T-cell (primary cell): ENCODE measurements at regions not wholly inside any gene's neighbourhood (a gene's known extent, or its start where the extent isn't known, plus 50 kb on each side); places are given as distances from the start of the nearest gene placed in this dataset.

ENCODE experiments used
- ATAC-seq, 4 experiments: fragments of 200-7000 bp in 3 of 4; fragments of 150-1000 bp in 1 of 4; cut with Tn5 transposase; replicated peaks in 1 of 4; 1 replicate in 3 of 4; 2 replicates in 1 of 4; pipeline ENCODE4 v1.10.0; 2021; ENCODE audit warnings: moderate library complexity in 3 of 4, mild to moderate bottlenecking in 2 of 4, moderate number of reproducible peaks in 1 of 4
- CTCF ChIA-PET, 2 donors: fragments of 300-600 bp; sonication (Branson Sonifier 250); formaldehyde crosslinking; loops; one replicate each; lab custom pipeline; 2022; ENCODE audit warnings: antibody characterized with exemption in 2 of 2; lab: Charles Lee
- POLR2A ChIA-PET, 2 donors: fragments of 300-600 bp; sonication (Branson Sonifier 250); formaldehyde crosslinking; loops; one replicate each; lab custom pipeline; 2022; ENCODE audit warnings: antibody characterized with exemption in 2 of 2; lab: Charles Lee
- DNase-seq, 35 experiments: peaks; one replicate each; pipeline versions ENCODE4 v3.0.0 to v3.0.0-alpha.2; 2013 to 2023
- H3K27ac ChIP-seq: one replicate; pipeline ENCODE4 v1.5.1; 2013; ENCODE audit warnings: low read length
- H3K27me3 ChIP-seq, 2 experiments: replicated peaks in 1 of 2; 1 replicate in 1 of 2; 2 replicates in 1 of 2; pipeline versions ENCODE4 v1.6.1 to v1.7.0; 2013; ENCODE audit warnings: low read length in 1 of 2, mixed read lengths in 1 of 2; ENCODE audit not compliant: control insufficient read depth in 2 of 2, insufficient read depth in 2 of 2; ENCODE audit errors: extremely low read depth in 1 of 2
- H3K36me3 ChIP-seq, 2 donors: 1 replicate in 1 of 2; 2 replicates in 1 of 2; pipeline versions ENCODE4 v1.6.1 to v1.7.0; 2013; ENCODE audit warnings: low read length in 1 of 2; ENCODE audit not compliant: control insufficient read depth in 2 of 2, insufficient read depth in 1 of 2; ENCODE audit errors: extremely low read depth in 1 of 2
- H3K4me1 ChIP-seq, 2 experiments: 1 replicate in 1 of 2; 2 replicates in 1 of 2; pipeline versions ENCODE4 v1.6.1 to v1.7.0; 2013; ENCODE audit warnings: low read length in 2 of 2, mixed read lengths in 1 of 2; ENCODE audit not compliant: insufficient read depth in 2 of 2, control insufficient read depth in 1 of 2; ENCODE audit errors: extremely low read depth in 1 of 2
- H3K4me3 ChIP-seq, 2 donors: 1 replicate in 1 of 2; 2 replicates in 1 of 2; pipeline versions ENCODE4 v1.5.1 to v1.7.0; 2013; ENCODE audit warnings: mild to moderate bottlenecking in 2 of 2, low read length in 1 of 2, moderate library complexity in 1 of 2; ENCODE audit not compliant: control insufficient read depth in 1 of 2; ENCODE audit errors: extremely low read depth in 1 of 2
- H3K9me3 ChIP-seq: 2 replicates; pipeline ENCODE4 v1.7.0; 2013
- H3K27ac Mint-ChIP-seq, 2 donors: one replicate each; pipeline ENCODE4 v1.8.0; 2020 to 2021; ENCODE audit warnings: mild to moderate bottlenecking in 2 of 2, mixed read lengths in 2 of 2
- H3K27me3 Mint-ChIP-seq, 2 donors: one replicate each; pipeline ENCODE4 v1.8.0; 2021 to 2022; ENCODE audit warnings: mixed read lengths in 2 of 2
- H3K36me3 Mint-ChIP-seq: one replicate; pipeline ENCODE4 v1.8.0; 2021; ENCODE audit warnings: mixed read lengths
- H3K4me1 Mint-ChIP-seq, 3 donors: one replicate each; pipeline ENCODE4 v1.8.0; 2020 to 2022; ENCODE audit warnings: mixed read lengths in 3 of 3, mild to moderate bottlenecking in 1 of 3
- H3K4me3 Mint-ChIP-seq, 3 donors: one replicate each; pipeline ENCODE4 v1.8.0; 2020 to 2022; ENCODE audit warnings: mild to moderate bottlenecking in 3 of 3, mixed read lengths in 3 of 3, moderate library complexity in 3 of 3
- H3K9me3 Mint-ChIP-seq, 3 donors: one replicate each; pipeline ENCODE4 v1.8.0; 2020 to 2022; ENCODE audit warnings: mixed read lengths in 3 of 3
- WGBS: methylation state at CpG from one replicate; pipeline ENCODE4 v1.1.5; 2013; ENCODE audit warnings: missing lambda C conversion rate; ENCODE audit not compliant: insufficient coverage; 5-methylcytosine and 5-hydroxymethylcytosine counted together

DNA sequence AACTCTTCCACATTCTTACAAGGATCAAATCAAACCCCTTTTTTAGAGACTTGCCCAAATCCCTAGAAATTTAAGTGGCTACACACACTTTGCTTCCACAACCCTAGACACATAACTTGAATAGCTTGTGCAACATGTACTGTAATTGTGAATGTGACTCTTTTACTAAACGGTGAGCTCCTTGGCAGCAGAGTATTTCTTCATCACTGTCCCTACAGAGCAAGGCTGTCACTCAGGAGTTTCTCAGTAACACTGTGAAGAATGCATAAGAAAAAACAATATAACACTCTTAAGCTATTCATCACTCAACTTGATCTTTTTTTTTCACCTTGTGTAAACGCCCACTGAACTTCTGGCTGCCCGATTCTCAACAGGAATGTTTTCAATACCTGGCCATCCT, 53.8 kb upstream of the ADAMTS18 start:
- no peaks in the 10 kb centered on the region for H3K27me3 ChIP-seq
- ATAC-seq, result no peak
- DNase-seq, result no peak
- 77% methylated on average over 3 of the region's 3 CpGs for WGBS
- Mint-ChIP-seq H3K4me1 (no peaks in the 10 kb centered on the region), H3K36me3 (no peaks in the 10 kb centered on the region), H3K4me3 (no peak overlapping the region), H3K27me3 (peaks cover 1 to 4% of the 10 kb centered on the region in 2 donors), H3K27ac (no peak overlapping the region), H3K9me3 (peaks cover 4 to 15% (median 8%) of the 10 kb centered on the region in 3 donors)
- CTCF ChIA-PET, result no interaction called here
- no peaks in the 10 kb centered on the region for H3K36me3 ChIP-seq
- H3K4me3 ChIP-seq, result no peak overlapping the region
- no peaks in the 10 kb centered on the region for H3K4me1 ChIP-seq
- H3K9me3 ChIP-seq, result no peaks in the 10 kb centered on the region
- H3K27ac ChIP-seq, result no peak overlapping the region
- POLR2A ChIA-PET, result no interaction called here

DNA sequence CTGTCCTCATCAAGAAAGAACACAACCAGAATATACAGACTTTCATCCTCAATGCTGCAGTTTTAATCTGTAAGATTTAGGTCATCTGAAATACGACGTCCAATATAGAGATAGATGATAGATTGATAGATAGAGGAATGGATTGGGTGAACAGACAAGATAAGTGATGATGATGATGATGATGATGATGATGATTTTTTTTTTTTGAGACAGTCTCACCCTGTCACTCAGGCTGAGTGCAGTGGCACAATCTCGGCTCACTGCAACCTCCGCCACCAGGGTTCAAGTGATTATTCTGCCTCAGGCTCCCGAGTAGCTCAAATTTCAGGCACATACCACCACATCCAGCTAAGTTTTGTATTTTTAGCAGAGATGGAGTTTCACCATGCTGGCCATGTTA, 56.3 kb upstream of the ADAMTS18 start:
- ChIA-PET CTCF (no interaction called here), POLR2A (no interaction called here)
- H3K27ac ChIP-seq, result no peak overlapping the region
- H3K27ac Mint-ChIP-seq, result no peak overlapping the region
- no peak overlapping the region for H3K4me3 ChIP-seq
- H3K27me3 Mint-ChIP-seq, result peaks cover 1 to 4% of the 10 kb centered on the region in 2 donors
- no peaks in the 10 kb centered on the region for H3K4me1 ChIP-seq
- DNase-seq, result no peak
- ATAC-seq, result no peak
- no CpG with 5 or more reads among the region's 5 CpGs for WGBS
- no peaks in the 10 kb centered on the region for H3K4me1 Mint-ChIP-seq
- no peak overlapping the region for H3K4me3 Mint-ChIP-seq
- H3K9me3 Mint-ChIP-seq, result peaks cover under 1 to 18% (median 8%) of the 10 kb centered on the region in 3 donors
- H3K36me3 Mint-ChIP-seq, result no peaks in the 10 kb centered on the region
- no peaks in the 10 kb centered on the region for H3K27me3 ChIP-seq
- no peaks in the 10 kb centered on the region for H3K36me3 ChIP-seq
- H3K9me3 ChIP-seq, result no peaks in the 10 kb centered on the region

DNA sequence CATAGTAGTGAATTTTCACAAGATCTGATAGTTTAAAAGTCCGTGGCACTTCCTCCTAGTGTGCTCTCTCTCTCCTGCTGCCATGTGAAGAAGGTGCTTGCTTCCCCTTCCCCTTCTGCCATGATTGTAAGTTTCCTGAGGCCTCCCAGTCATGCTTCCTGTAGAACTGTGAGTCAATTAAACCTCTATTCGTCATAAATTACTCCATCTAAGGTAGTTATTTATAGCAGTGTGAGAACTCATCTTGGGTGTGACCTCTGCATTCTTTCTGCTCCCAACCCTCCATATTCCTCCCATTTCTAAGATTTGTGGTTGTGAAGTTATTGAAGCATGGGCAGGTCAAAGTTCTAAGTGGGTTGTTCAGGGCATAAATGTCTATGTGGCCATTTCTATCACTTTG, 62.1 kb upstream of the ADAMTS18 start:
- Mint-ChIP-seq H3K4me3 (no peak overlapping the region), H3K4me1 (no peaks in the 10 kb centered on the region), H3K36me3 (no peaks in the 10 kb centered on the region), H3K27me3 (peaks cover 0 to 10% of the 10 kb centered on the region in 2 donors), H3K9me3 (peaks cover 0 to 3% (median 3%) of the 10 kb centered on the region in 3 donors), H3K27ac (no peak overlapping the region)
- POLR2A ChIA-PET, result no interaction called here
- Histone ChIP-seq H3K27me3 (no peaks in the 10 kb centered on the region), H3K9me3 (no peaks in the 10 kb centered on the region), H3K4me3 (no peak overlapping the region), H3K4me1 (no peaks in the 10 kb centered on the region), H3K36me3 (no peaks in the 10 kb centered on the region), H3K27ac (no peak overlapping the region)
- CTCF ChIA-PET, result no interaction called here
- ATAC-seq, result no peak
- no CpG with 5 or more reads among the region's 2 CpGs for WGBS
- no peak for DNase-seq

GRCh38 chr16:77499373-77500285, 64.8 kb upstream of the ADAMTS18 start:
- no peak overlapping the region for H3K4me3 ChIP-seq
- H3K9me3 ChIP-seq, result no peaks in the 10 kb centered on the region
- Mint-ChIP-seq H3K27me3 (peaks cover 0 to 10% of the 10 kb centered on the region in 2 donors), H3K27ac (no peak overlapping the region), H3K4me3 (no peak overlapping the region), H3K4me1 (no peaks in the 10 kb centered on the region), H3K9me3 (peaks cover 0 to 3% (median 0%) of the 10 kb centered on the region in 3 donors), H3K36me3 (no peaks in the 10 kb centered on the region)
- ATAC-seq (no peak), DNase-seq (no peak)
- WGBS, result 65% methylated on average over 4 of the region's 12 CpGs
- no peaks in the 10 kb centered on the region for H3K36me3 ChIP-seq
- POLR2A ChIA-PET, result no interaction called here
- CTCF ChIA-PET, result no interaction called here
- no peak overlapping the region for H3K27ac ChIP-seq
- no peaks in the 10 kb centered on the region for H3K4me1 ChIP-seq
- no peaks in the 10 kb centered on the region for H3K27me3 ChIP-seq

GRCh38 chr16:77500286-77500598, 65.4 kb upstream of the ADAMTS18 start:
- Histone ChIP-seq H3K9me3 (no peaks in the 10 kb centered on the region), H3K4me3 (no peak overlapping the region), H3K36me3 (no peaks in the 10 kb centered on the region), H3K27ac (no peak overlapping the region), H3K4me1 (no peaks in the 10 kb centered on the region), H3K27me3 (no peaks in the 10 kb centered on the region)
- H3K27ac Mint-ChIP-seq, result no peak overlapping the region
- no peaks in the 10 kb centered on the region for H3K4me1 Mint-ChIP-seq
- whole genome bisulfite sequencing, result no CpG with 5 or more reads among the region's 1 CpG
- H3K27me3 Mint-ChIP-seq, result peaks cover 0 to 10% of the 10 kb centered on the region in 2 donors
- ChIA-PET POLR2A (no interaction called here), CTCF (no interaction called here)
- DNase-seq, result no peak
- ATAC-seq, result no peak
- H3K4me3 Mint-ChIP-seq, result no peak overlapping the region
- no peaks in the 10 kb centered on the region for H3K36me3 Mint-ChIP-seq
- H3K9me3 Mint-ChIP-seq, result peaks cover 0 to 3% (median 0%) of the 10 kb centered on the region in 3 donors

DNA sequence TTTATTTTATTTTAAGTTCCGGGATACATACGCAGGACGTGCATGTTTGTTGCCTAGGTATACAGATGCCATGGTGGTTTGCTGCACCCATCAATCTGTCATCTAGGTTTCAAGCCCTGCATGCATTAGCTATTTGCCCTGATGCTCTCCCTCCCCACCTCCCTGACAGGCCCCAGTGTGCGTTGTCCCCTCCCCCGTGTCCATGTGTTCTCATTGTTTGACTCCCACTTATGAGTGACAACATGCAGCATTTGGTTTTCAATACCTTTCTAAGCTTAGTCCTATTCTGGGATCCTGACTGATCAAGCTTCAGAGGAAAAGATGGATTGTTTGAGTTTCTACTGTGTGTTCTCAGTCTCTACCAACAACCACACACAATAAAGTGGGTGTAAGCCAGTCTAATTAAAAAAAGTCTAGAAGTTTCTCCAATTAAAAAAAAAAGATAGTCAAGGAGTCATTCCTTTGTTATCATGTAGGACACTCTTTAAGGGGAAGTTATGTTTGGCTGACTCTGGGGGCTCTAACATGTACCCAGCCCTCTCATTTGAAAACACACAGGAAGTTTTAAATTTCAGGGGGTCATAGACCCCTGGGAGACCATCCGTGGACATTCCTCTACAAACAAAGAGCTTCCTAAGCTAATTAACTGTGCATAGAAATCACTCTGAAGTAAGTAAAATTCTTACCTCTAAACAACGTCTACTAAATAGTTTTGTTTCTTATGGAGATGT, 66.3 kb upstream of the ADAMTS18 start:
- POLR2A ChIA-PET, result no interaction called here

More for the DNA sequence above, 66.3 kb upstream of the ADAMTS18 start:
- DNase-seq, result no peak
- Histone ChIP-seq H3K27me3 (no peaks in the 10 kb centered on the region), H3K4me3 (no peak overlapping the region), H3K36me3 (no peaks in the 10 kb centered on the region), H3K9me3 (no peaks in the 10 kb centered on the region), H3K27ac (no peak overlapping the region), H3K4me1 (no peaks in the 10 kb centered on the region)
- Mint-ChIP-seq H3K27ac (no peak overlapping the region), H3K9me3 (peaks cover 0 to 3% (median 0%) of the 10 kb centered on the region in 3 donors), H3K4me1 (no peaks in the 10 kb centered on the region), H3K4me3 (no peak overlapping the region), H3K36me3 (no peaks in the 10 kb centered on the region), H3K27me3 (peaks cover 0 to 10% of the 10 kb centered on the region in 2 donors)
- no CpG with 5 or more reads among the region's 7 CpGs for WGBS
- CTCF ChIA-PET, result interaction anchor here in 1 of 2 donors (0.6 kb wide), 1 partner anchor 37 kb away, joined by 3 read pairs; no protein-coding TSS in a partner anchor
- ATAC-seq, result no peak
